ENCODE measurements at regions not wholly inside any gene's neighbourhood (a gene's known extent, or its start where the extent isn't known, plus 50 kb on each side); places are given as distances from the start of the nearest gene placed in this dataset.
"Not testable (repeated sequence)": the region's sequence is repeated elsewhere in the genome, so short reads cannot be mapped to it uniquely, and the experiment has no call there.

GRCh38 chr1:10878469-10878868 is 82.0 kb upstream of the CASZ1 start:
- DNase-seq (ENCODE audit: extremely low spot score in 2 of 2): no peak
- Histone ChIP-seq H3K4me3 (no peak overlapping the region), H3K9me3 (no peaks in the 10 kb centered on the region), H3K27ac (no peak overlapping the region), H3K4me1 (no peaks in the 10 kb centered on the region), H3K36me3 (no peaks in the 10 kb centered on the region), H3K27me3 (no peaks in the 10 kb centered on the region)
- intact Hi-C loops (cut with DNase I): no loop called here
- no peak for TF ChIP-seq POLR2A (IDR thresholded peaks at IDR 0.05)

DNA sequence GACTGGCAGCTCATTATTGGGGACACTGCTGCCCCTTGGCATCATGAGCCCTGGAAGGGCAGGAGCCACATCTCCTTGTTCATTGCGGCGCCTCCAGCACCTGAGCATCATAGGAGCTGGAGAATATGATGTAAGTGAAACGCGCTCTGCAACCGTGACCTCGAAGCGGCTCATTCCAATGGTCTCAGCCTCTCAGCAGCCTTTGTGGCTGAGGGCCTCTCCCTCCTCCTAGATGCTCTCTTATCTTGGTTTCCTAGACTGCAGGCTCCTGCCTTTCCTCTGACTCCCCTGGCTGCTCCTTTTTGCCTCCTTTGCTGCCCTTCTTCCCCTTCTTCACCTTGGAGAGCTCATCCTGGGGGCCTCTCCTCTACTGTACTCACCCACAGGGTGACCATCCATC is 83.6 kb upstream of the CASZ1 start:
- Histone ChIP-seq H3K4me3 (no peak overlapping the region), H3K27ac (no peak overlapping the region), H3K27me3 (no peaks in the 10 kb centered on the region), H3K4me1 (no peaks in the 10 kb centered on the region), H3K36me3 (no peaks in the 10 kb centered on the region), H3K9me3 (no peaks in the 10 kb centered on the region)
- DNase-seq (ENCODE audit: extremely low spot score in 2 of 2): no peak
- intact Hi-C loops (cut with DNase I): no loop called here
- TF ChIP-seq POLR2A (IDR thresholded peaks at IDR 0.05) (no peak), POLR2AphosphoS5 (IDR thresholded peaks at IDR 0.05; ENCODE audit: insufficient read depth in 1 of 2, low read depth in 1 of 2) (no peak)
- TF ChIP-seq, protein P1, sequence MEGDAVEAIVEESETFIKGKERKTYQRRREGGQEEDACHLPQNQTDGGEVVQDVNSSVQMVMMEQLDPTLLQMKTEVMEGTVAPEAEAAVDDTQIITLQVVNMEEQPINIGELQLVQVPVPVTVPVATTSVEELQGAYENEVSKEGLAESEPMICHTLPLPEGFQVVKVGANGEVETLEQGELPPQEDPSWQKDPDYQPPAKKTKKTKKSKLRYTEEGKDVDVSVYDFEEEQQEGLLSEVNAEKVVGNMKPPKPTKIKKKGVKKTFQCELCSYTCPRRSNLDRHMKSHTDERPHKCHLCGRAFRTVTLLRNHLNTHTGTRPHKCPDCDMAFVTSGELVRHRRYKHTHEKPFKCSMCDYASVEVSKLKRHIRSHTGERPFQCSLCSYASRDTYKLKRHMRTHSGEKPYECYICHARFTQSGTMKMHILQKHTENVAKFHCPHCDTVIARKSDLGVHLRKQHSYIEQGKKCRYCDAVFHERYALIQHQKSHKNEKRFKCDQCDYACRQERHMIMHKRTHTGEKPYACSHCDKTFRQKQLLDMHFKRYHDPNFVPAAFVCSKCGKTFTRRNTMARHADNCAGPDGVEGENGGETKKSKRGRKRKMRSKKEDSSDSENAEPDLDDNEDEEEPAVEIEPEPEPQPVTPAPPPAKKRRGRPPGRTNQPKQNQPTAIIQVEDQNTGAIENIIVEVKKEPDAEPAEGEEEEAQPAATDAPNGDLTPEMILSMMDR (IDR thresholded peaks at IDR 0.05): no peak

GRCh38 chr1:10881046-10881445 is 84.6 kb upstream of the CASZ1 start:
- H3K27ac ChIP-seq: no peak overlapping the region
- no peak for DNase-seq (ENCODE audit: extremely low spot score in 2 of 2)
- H3K4me3 ChIP-seq: no peak overlapping the region
- H3K4me1 ChIP-seq: no peaks in the 10 kb centered on the region
- H3K9me3 ChIP-seq: no peaks in the 10 kb centered on the region
- TF ChIP-seq, protein P1 (IDR thresholded peaks at IDR 0.05): no peak
- TF ChIP-seq POLR2AphosphoS5 (IDR thresholded peaks at IDR 0.05; ENCODE audit: insufficient read depth in 1 of 2, low read depth in 1 of 2) (no peak), POLR2A (IDR thresholded peaks at IDR 0.05) (no peak)
- H3K36me3 ChIP-seq: no peaks in the 10 kb centered on the region
- intact Hi-C loops (cut with DNase I): no loop called here
- H3K27me3 ChIP-seq: no peaks in the 10 kb centered on the region

- intact Hi-C loops (cut with DNase I): no loop called here
- H3K9me3 ChIP-seq: no peaks in the 10 kb centered on the region
- no peaks in the 10 kb centered on the region for H3K27me3 ChIP-seq
- no peaks in the 10 kb centered on the region for H3K36me3 ChIP-seq
- DNase-seq (ENCODE audit: extremely low spot score in 2 of 2): no peak
- H3K27ac ChIP-seq: no peak overlapping the region
- TF ChIP-seq, protein P1 (IDR thresholded peaks at IDR 0.05): no peak
- TF ChIP-seq POLR2AphosphoS5 (IDR thresholded peaks at IDR 0.05; ENCODE audit: insufficient read depth in 1 of 2, low read depth in 1 of 2) (no peak), POLR2A (IDR thresholded peaks at IDR 0.05) (no peak)
- H3K4me3 ChIP-seq: no peak overlapping the region
- H3K4me1 ChIP-seq: no peaks in the 10 kb centered on the region
Observed at GRCh38 chr1:10882069-10882468, 85.6 kb upstream of the CASZ1 start.

DNA sequence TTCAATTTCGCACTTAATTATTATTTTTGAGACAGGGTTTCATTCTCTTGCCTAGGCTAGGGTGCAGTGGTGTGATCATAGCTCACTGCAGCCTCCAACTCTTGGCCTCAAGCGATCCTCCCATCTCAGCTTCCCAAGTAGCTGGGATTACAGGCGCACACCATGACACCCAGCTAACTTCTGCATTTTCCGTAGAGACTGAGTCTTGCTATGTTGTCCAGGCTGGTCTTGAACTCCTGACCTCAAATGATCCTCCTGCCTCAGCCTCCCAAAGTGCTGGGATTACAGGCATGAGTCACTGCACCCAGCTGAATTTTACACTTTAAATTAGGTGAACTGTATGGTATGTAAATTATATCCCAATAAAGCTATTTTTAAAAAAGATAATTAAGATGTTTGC is 90.6 kb upstream of the CASZ1 start:
- intact Hi-C loops (cut with DNase I): not testable (repeated sequence)

DNA sequence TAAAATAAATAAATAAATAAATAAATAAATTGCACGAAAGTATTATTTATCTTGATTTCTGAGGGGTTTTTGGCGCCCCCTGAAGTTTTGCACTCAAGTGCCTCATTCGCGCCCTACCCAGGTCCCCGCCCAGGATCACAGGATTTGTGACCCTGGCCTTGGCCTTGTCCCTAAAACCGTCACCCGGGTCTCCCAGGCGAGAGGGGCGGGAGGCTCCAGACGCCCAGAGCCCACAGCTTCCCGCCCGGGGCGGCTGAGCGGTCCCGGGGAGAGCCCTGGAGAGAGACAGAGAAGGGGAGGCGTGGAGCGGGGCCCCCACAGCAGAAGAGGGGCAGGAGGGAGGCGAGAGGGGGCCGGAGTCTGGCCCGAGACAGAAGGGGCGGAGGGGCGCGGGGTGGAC is 91.8 kb upstream of the CASZ1 start:
- peaks cover 11% of the 10 kb centered on the region for H3K4me1 ChIP-seq
- no peaks in the 10 kb centered on the region for H3K36me3 ChIP-seq
- no peaks in the 10 kb centered on the region for H3K9me3 ChIP-seq
- no peak for DNase-seq (ENCODE audit: extremely low spot score in 2 of 2)
- TF ChIP-seq, protein P1 (IDR thresholded peaks at IDR 0.05): no peak
- no peak for TF ChIP-seq POLR2AphosphoS5 (IDR thresholded peaks at IDR 0.05; ENCODE audit: insufficient read depth in 1 of 2, low read depth in 1 of 2)
- no peak for TF ChIP-seq POLR2A (IDR thresholded peaks at IDR 0.05)
- H3K27me3 ChIP-seq: no peaks in the 10 kb centered on the region
- no peak overlapping the region for H3K27ac ChIP-seq
- H3K4me3 ChIP-seq: peak overlapping the region in 1 of 2 donors; percentile 25
- intact Hi-C loops (cut with DNase I): no loop called here

More for the DNA sequence above, 90.6 kb upstream of the CASZ1 start:
- not testable (repeated sequence) for H3K27me3 ChIP-seq; H3K36me3 ChIP-seq; H3K9me3 ChIP-seq; DNase-seq (ENCODE audit: extremely low spot score in 2 of 2); H3K4me3 ChIP-seq; H3K27ac ChIP-seq
- H3K4me1 ChIP-seq: peaks cover 11% of the 10 kb centered on the region

All from vagina (tissue), 2 donors.